Prostate gland (tissue), 2 donors: ENCODE measurements at regions not wholly inside any gene's neighbourhood (a gene's known extent, or its start where the extent isn't known, plus 50 kb on each side); places are given as distances from the start of the nearest gene placed in this dataset.

Experiments
- DNase-seq: peaks from one replicate; pipeline ENCODE4 v3.0.0-alpha.2; 2019; ENCODE audit warnings: low spot score
- H3K27ac ChIP-seq, 2 donors: fragments of 200-600 bp; sonication (generic); 2 replicates each; pipeline ENCODE4 v1.5.1; 2017 to 2019
- H3K27me3 ChIP-seq: fragments of 200-600 bp; sonication (generic); replicated peaks from 2 replicates; pipeline ENCODE4 v1.5.1; 2019; ENCODE audit not compliant: insufficient read depth
- H3K36me3 ChIP-seq, 2 donors: fragments of 200-600 bp; sonication (generic); 1 replicate in 1 of 2; 2 replicates in 1 of 2; pipeline versions ENCODE4 v1.5.1 to v1.8.1; 2017 to 2019
- H3K4me1 ChIP-seq: fragments of 200-600 bp; sonication (generic); replicated peaks from 2 replicates; pipeline ENCODE4 v1.5.1; 2019
- H3K4me3 ChIP-seq, 2 donors: fragments of 200-600 bp; sonication (generic); 2 replicates each; pipeline ENCODE4 v1.5.1; 2017 to 2019
- H3K9me3 ChIP-seq: fragments of 200-600 bp; sonication (generic); 2 replicates; pipeline ENCODE4 v1.5.1; 2017
- CTCF ChIP-seq, 4 experiments: fragments of 200-600 bp in 2 of 4; fragments of 450-650 bp in 2 of 4; sonication (generic) in 2 of 4; IDR thresholded peaks; 1 replicate in 3 of 4; 2 replicates in 1 of 4; pipeline ENCODE4 v1.5.1; 2016 to 2019; ENCODE audit warnings: antibody characterized with exemption in 4 of 4, mild to moderate bottlenecking in 2 of 4, moderate library complexity in 2 of 4
- POLR2A ChIP-seq: fragments of 450-650 bp; IDR thresholded peaks from one replicate; pipeline ENCODE4 v1.6.1; 2016; ENCODE audit warnings: antibody characterized with exemption, mild to moderate bottlenecking
- POLR2AphosphoS5 ChIP-seq: sonication (generic); formaldehyde crosslinking; IDR thresholded peaks from one replicate; pipeline ENCODE4 v1.6.1; 2017; ENCODE audit warnings: antibody characterized with exemption
- WGBS: methylation state at CpG from one replicate; pipeline ENCODE4 v1.1.5; 2018; 5-methylcytosine and 5-hydroxymethylcytosine counted together
- intact Hi-C: fragments of 100-400 bp; cut with DNase I; formaldehyde crosslinking; loops from one replicate; pipeline ENCODE4 v1.14.2; 2022

GRCh38 chr4:182074139-182074538 is 169.1 kb upstream of the TENM3 start:
- no peak for DNase-seq
- TF ChIP-seq CTCF (IDR thresholded peaks at IDR 0.05): no peak
- no peak for TF ChIP-seq POLR2AphosphoS5
- TF ChIP-seq POLR2A: no peak
- intact Hi-C loops: no loop called here
- 50% methylated on average over 3 of the region's 3 CpGs for whole genome bisulfite sequencing
- H3K36me3 ChIP-seq: no peaks in the 10 kb centered on the region
- H3K4me1 ChIP-seq: no peaks in the 10 kb centered on the region
- no peaks in the 10 kb centered on the region for H3K27me3 ChIP-seq
- no peaks in the 10 kb centered on the region for H3K9me3 ChIP-seq
- H3K27ac ChIP-seq: no peak overlapping the region
- no peak overlapping the region for H3K4me3 ChIP-seq

- 46% methylated on average over 6 of the region's 6 CpGs for WGBS
- Histone ChIP-seq H3K4me3 (no peak overlapping the region), H3K27ac (no peak overlapping the region), H3K4me1 (no peaks in the 10 kb centered on the region), H3K36me3 (no peaks in the 10 kb centered on the region), H3K9me3 (no peaks in the 10 kb centered on the region), H3K27me3 (no peaks in the 10 kb centered on the region)
- intact Hi-C loops: no loop called here
- no peak for DNase-seq
- TF ChIP-seq CTCF (IDR thresholded peaks at IDR 0.05) (no peak), POLR2A (no peak), POLR2AphosphoS5 (no peak)
Measured at GRCh38 chr4:182074810-182075209, 168.4 kb upstream of the TENM3 start.

- no peaks in the 10 kb centered on the region for H3K27me3 ChIP-seq
Measured at GRCh38 chr4:182082910-182083309, 160.3 kb upstream of the TENM3 start.

GRCh38 chr4:182083671-182084410 is 159.4 kb upstream of the TENM3 start:
- H3K9me3 ChIP-seq: no peaks in the 10 kb centered on the region
- H3K4me3 ChIP-seq: no peak overlapping the region
- H3K4me1 ChIP-seq: no peaks in the 10 kb centered on the region
- intact Hi-C loops: no loop called here
- no peak for DNase-seq
- H3K27me3 ChIP-seq: no peaks in the 10 kb centered on the region
- H3K36me3 ChIP-seq: no peaks in the 10 kb centered on the region
- TF ChIP-seq POLR2AphosphoS5 (no peak), POLR2A (no peak), CTCF (IDR thresholded peaks at IDR 0.05) (no peak)
- 90% methylated on average over 8 of the region's 8 CpGs for WGBS
- H3K27ac ChIP-seq: no peak overlapping the region

More at GRCh38 chr4:182082910-182083309, 160.3 kb upstream of the TENM3 start:
- Histone ChIP-seq H3K4me1 (no peaks in the 10 kb centered on the region), H3K27ac (no peak overlapping the region), H3K9me3 (no peaks in the 10 kb centered on the region), H3K4me3 (no peak overlapping the region), H3K36me3 (no peaks in the 10 kb centered on the region)
- TF ChIP-seq POLR2A: no peak
- no peak for TF ChIP-seq CTCF (IDR thresholded peaks at IDR 0.05)
- TF ChIP-seq POLR2AphosphoS5: no peak
- no peak for DNase-seq
- intact Hi-C loops: no loop called here

DNA sequence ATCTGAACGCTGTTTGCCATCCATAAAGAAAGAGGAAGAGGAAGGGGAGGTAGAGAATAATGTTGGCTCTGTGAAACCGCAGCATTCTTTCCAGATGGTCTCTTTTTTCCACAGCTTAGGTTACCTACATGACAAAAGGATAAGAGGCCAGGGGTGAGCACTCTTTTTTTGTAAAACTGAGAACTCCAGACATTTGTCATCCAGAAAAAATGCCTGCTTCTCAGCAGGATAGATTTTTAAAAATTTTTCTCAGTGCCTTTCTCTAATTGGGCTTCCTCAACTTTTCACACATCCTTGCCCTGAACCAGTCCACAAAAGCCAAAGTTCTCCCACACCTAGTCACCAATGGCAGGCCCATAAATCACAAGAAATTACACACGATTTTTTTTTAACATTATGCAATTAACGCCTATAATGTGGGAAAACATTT is 158.1 kb upstream of the TENM3 start:
- Histone ChIP-seq H3K36me3 (no peaks in the 10 kb centered on the region), H3K4me1 (no peaks in the 10 kb centered on the region), H3K4me3 (no peak overlapping the region), H3K27me3 (no peaks in the 10 kb centered on the region), H3K27ac (no peak overlapping the region), H3K9me3 (no peaks in the 10 kb centered on the region)
- WGBS: 60% methylated on average over 4 of the region's 4 CpGs
- no peak for DNase-seq
- intact Hi-C loops: no loop called here
- TF ChIP-seq POLR2AphosphoS5 (no peak), POLR2A (no peak), CTCF (IDR thresholded peaks at IDR 0.05) (no peak)
